Pancreas (tissue), 10 donors: ENCODE measurements at regions not wholly inside any gene's neighbourhood (a gene's known extent, or its start where the extent isn't known, plus 50 kb on each side); places are given as distances from the start of the nearest gene placed in this dataset.

Experiments used
- ATAC-seq, 4 donors: fragments of 200-7000 bp; cut with Tn5 transposase; one replicate each; pipeline versions ENCODE4 v1.8.0 to v1.9.1; 2020; ENCODE audit warnings: mild to moderate bottlenecking in 4 of 4, moderate library complexity in 4 of 4
- DNase-seq, 6 donors: peaks; one replicate each; pipeline ENCODE4 v3.0.0-alpha.2; 2020
- FAIRE-seq: peaks from 2 replicates; lab custom pipeline; 2012; peaks lifted over from hg19 to GRCh38; lab: Jason Lieb, UNC
- H3K27ac ChIP-seq, 4 donors: fragments of 200-600 bp; sonication (generic); 1 replicate in 3 of 4; 2 replicates in 1 of 4; pipeline versions ENCODE4 v1.5.0 to v1.8.0; 2020
- H3K27me3 ChIP-seq, 4 donors: fragments of 200-600 bp; one replicate each; pipeline ENCODE4 v1.8.0; 2021
- H3K36me3 ChIP-seq, 3 donors: fragments of 200-600 bp; sonication (generic) in 1 of 3; one replicate each; pipeline versions ENCODE4 v1.5.0 to v1.8.0; 2020 to 2021
- H3K4me1 ChIP-seq, 3 donors: fragments of 200-600 bp; one replicate each; pipeline ENCODE4 v1.8.0; 2021
- H3K4me3 ChIP-seq, 4 donors: fragments of 200-600 bp; sonication (generic) in 2 of 4; one replicate each; pipeline versions ENCODE4 v1.5.0 to v1.8.0; 2020 to 2021
- H3K9me3 ChIP-seq, 4 donors: fragments of 200-600 bp; one replicate each; pipeline ENCODE4 v1.8.0; 2021
- WGBS, 2 donors: extraction: QIAGEN DNeasy Blood & Tissue Kit; methylation state at CpG; one replicate each; pipeline ENCODE4 v1.1.7; 2013; 5-methylcytosine and 5-hydroxymethylcytosine counted together
- intact Hi-C, 3 donors: fragments of 100-400 bp; cut with DNase I; formaldehyde crosslinking; loops; one replicate each; pipeline versions ENCODE4 v1.11.1 to v1.14.2; 2022
- TF ChIP-seq, protein P1 (sequence below), 4 donors: fragments of 200-600 bp; sonication (generic) in 3 of 4; IDR thresholded peaks; one replicate each; pipeline versions ENCODE4 v1.5.0 to v1.8.0; 2021; ENCODE audit warnings: antibody characterized with exemption in 4 of 4
- donor health status: healthy with polysubstance abuse.
- donor health status: DM: no; HTN: no; CAD: no; lungs with moderate emphysema.
- donor health status: DM: no; HTN: no; CAD: no.
- donor health status: control.
- donor health status: control.
- donor health status: Bipolar disorder and iron deficiency.
- donor health status: DM: yes; HTN: yes; CAD: no.
- donor health status: DM: no; HTN: no; CAD: no.
- donor health status: DM: no; HTN: no; CAD: no.
- donor health status: DM: yes; HTN: yes; CAD: no.

- DNase-seq = no peak
- WGBS, 2 donors = 52 to 57% methylated on average over 7 of the region's 7 CpGs
- H3K27me3 ChIP-seq = no peaks in the 10 kb centered on the region
- TF ChIP-seq, protein P1, sequence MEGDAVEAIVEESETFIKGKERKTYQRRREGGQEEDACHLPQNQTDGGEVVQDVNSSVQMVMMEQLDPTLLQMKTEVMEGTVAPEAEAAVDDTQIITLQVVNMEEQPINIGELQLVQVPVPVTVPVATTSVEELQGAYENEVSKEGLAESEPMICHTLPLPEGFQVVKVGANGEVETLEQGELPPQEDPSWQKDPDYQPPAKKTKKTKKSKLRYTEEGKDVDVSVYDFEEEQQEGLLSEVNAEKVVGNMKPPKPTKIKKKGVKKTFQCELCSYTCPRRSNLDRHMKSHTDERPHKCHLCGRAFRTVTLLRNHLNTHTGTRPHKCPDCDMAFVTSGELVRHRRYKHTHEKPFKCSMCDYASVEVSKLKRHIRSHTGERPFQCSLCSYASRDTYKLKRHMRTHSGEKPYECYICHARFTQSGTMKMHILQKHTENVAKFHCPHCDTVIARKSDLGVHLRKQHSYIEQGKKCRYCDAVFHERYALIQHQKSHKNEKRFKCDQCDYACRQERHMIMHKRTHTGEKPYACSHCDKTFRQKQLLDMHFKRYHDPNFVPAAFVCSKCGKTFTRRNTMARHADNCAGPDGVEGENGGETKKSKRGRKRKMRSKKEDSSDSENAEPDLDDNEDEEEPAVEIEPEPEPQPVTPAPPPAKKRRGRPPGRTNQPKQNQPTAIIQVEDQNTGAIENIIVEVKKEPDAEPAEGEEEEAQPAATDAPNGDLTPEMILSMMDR (IDR thresholded peaks at IDR 0.05) = no peak
- intact Hi-C loops = no loop called here
- no peaks in the 10 kb centered on the region for H3K36me3 ChIP-seq
- ATAC-seq = no peak
- H3K4me3 ChIP-seq = no peak overlapping the region
- H3K9me3 ChIP-seq = no peaks in the 10 kb centered on the region
- no peak for FAIRE-seq
- no peak overlapping the region for H3K27ac ChIP-seq
- no peaks in the 10 kb centered on the region for H3K4me1 ChIP-seq
These were observed 334.7 kb upstream of the JAG1 start for GRCh38 chr20:11008444-11009033.

GRCh38 chr20:11011653-11012052 lies 337.9 kb upstream of the JAG1 start:
- Histone ChIP-seq H3K4me3 (no peak overlapping the region), H3K4me1 (no peaks in the 10 kb centered on the region), H3K36me3 (no peaks in the 10 kb centered on the region), H3K27me3 (no peaks in the 10 kb centered on the region), H3K27ac (no peak overlapping the region), H3K9me3 (no peaks in the 10 kb centered on the region)
- intact Hi-C loops = no loop called here
- TF ChIP-seq, protein P1 (IDR thresholded peaks at IDR 0.05) = no peak
- ATAC-seq (no peak), FAIRE-seq (no peak), DNase-seq (no peak)

DNA sequence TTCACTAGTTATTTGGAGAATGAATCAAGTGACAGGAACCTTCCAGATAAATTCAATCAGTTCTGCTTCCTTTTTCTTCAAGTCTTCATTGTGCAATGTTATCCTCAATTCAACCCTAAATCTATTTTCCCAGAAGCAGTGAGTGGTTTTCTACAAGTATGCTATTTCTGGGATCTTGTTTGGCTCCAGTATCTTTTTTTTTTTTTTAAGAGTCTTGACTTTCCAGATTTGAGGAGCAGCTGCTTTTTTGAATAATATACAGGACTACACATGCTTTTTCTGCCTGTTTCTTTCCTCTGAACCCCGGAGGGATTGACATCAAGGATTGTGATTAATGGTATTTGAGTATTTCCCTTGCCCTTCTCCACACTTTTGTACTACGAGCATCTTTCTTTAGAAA lies 339.2 kb upstream of the JAG1 start:
- no peaks in the 10 kb centered on the region for H3K4me1 ChIP-seq
- TF ChIP-seq, protein P1 (IDR thresholded peaks at IDR 0.05) = no peak
- no peak overlapping the region for H3K27ac ChIP-seq
- WGBS, 2 donors = 80 to 86% methylated on average over 2 of the region's 2 CpGs
- H3K36me3 ChIP-seq = no peaks in the 10 kb centered on the region
- no peak for DNase-seq
- intact Hi-C loops = no loop called here
- no peaks in the 10 kb centered on the region for H3K27me3 ChIP-seq
- ATAC-seq = no peak
- no peaks in the 10 kb centered on the region for H3K9me3 ChIP-seq
- H3K4me3 ChIP-seq = no peak overlapping the region
- FAIRE-seq = peak; percentile 34

DNA sequence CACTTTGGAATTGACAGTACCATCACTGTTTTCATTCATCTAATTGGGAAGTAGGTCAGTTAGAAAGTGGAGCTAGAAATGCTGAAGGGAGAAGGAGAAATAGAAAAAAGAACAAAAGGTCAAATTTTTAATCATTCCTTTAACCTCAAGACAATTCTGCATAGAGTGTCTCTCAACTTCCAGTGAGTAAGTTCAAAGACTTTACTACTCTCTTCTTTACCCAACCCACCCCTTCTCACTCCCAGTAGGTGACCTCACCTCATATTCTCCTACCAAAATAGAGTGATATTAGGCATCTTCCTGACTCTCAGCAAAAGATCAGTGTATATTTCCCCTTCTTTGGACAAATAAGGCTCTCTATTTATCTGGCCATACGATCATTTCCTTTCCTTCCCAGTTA lies 340.0 kb upstream of the JAG1 start:
- H3K36me3 ChIP-seq = no peaks in the 10 kb centered on the region
- no peaks in the 10 kb centered on the region for H3K27me3 ChIP-seq
- H3K9me3 ChIP-seq = no peaks in the 10 kb centered on the region
- intact Hi-C loops = no loop called here
- 90 to 94% methylated on average over 1 of the region's 1 CpG for WGBS, 2 donors
- no peak overlapping the region for H3K4me3 ChIP-seq
- no peaks in the 10 kb centered on the region for H3K4me1 ChIP-seq
- H3K27ac ChIP-seq = no peak overlapping the region
- TF ChIP-seq, protein P1 (IDR thresholded peaks at IDR 0.05) = no peak
- ATAC-seq (no peak), FAIRE-seq (no peak), DNase-seq (no peak)

- Histone ChIP-seq H3K4me1 (no peaks in the 10 kb centered on the region), H3K9me3 (no peaks in the 10 kb centered on the region), H3K27me3 (no peaks in the 10 kb centered on the region), H3K36me3 (no peaks in the 10 kb centered on the region), H3K27ac (no peak overlapping the region), H3K4me3 (no peak overlapping the region)
- WGBS, 2 donors = 20 to 36% methylated on average over 4 of the region's 4 CpGs
- DNase-seq (peak in 2 of 6 donors; percentile 10 to 20), ATAC-seq (peak in 3 of 4 donors; percentile 51 to 80 (median 70)), FAIRE-seq (no peak)
- intact Hi-C loops = no loop called here
- TF ChIP-seq, protein P1 (IDR thresholded peaks at IDR 0.05) = no peak
These were observed 341.6 kb upstream of the JAG1 start for GRCh38 chr20:11015440-11015839.
